ENCODE measurements at regions not wholly inside any gene's neighbourhood (a gene's known extent, or its start where the extent isn't known, plus 50 kb on each side); places are given as distances from the start of the nearest gene placed in this dataset.
"Not testable (repeated sequence)": the region's sequence is repeated elsewhere in the genome, so short reads cannot be mapped to it uniquely, and the experiment has no call there.

DNA sequence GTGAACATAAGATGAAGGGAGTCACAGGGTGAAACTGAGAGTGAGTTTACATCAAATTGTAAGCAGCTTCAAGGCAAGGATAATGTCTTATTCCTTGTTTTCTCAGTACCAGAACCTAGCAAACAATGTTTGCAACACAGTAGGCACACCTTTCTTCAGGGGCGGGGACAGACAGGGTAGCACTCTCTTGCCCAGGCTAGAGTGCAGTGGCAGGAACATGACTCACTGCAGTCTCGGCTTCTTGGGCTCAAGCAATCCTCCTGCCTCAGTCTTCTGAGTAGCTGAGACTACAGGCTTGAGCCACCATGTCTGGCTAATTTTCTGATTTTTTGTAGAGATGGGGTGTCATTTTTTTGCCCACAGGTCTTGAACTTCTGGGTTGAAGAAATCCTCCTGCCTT lies 299.8 kb downstream of the CD83 start:
- no peak for ATAC-seq

DNA sequence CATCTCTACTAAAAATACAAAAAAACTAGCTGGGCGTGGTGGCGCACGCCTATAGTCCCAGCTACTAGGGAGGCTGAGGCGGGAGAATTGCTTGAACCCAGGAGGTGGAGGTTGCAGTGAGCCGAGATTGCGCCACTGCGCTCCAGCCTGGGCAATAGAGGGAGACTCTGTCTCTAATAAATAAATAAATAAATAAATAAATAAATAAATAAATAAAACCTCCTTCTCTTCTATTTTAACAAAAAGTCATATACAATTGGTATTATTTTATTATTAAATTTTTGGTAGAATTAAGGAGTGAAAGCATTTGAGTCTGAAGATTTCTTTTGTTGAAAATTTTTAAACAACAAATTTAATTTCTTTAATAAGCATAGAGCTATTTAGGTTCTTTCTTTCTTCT lies 301.7 kb downstream of the CD83 start:
- not testable (repeated sequence) for ATAC-seq

More for the DNA sequence above, 299.8 kb downstream of the CD83 start:
- no peak for TF ChIP-seq SNAI2 (CRISPR knock-in tag; IDR thresholded peaks at IDR 0.05)
- no peak for TF ChIP-seq ISL1 (CRISPR knock-in tag; IDR thresholded peaks at IDR 0.05)
- TF ChIP-seq TCF4 (CRISPR knock-in tag; IDR thresholded peaks at IDR 0.05; ENCODE audit: borderline replicate concordance) = no peak
- no peak for TF ChIP-seq CSDC2 (CRISPR knock-in tag; IDR thresholded peaks at IDR 0.05)
- TF ChIP-seq, protein P1, sequence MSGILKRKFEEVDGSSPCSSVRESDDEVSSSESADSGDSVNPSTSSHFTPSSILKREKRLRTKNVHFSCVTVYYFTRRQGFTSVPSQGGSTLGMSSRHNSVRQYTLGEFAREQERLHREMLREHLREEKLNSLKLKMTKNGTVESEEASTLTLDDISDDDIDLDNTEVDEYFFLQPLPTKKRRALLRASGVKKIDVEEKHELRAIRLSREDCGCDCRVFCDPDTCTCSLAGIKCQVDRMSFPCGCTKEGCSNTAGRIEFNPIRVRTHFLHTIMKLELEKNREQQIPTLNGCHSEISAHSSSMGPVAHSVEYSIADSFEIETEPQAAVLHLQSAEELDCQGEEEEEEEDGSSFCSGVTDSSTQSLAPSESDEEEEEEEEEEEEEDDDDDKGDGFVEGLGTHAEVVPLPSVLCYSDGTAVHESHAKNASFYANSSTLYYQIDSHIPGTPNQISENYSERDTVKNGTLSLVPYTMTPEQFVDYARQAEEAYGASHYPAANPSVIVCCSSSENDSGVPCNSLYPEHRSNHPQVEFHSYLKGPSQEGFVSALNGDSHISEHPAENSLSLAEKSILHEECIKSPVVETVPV (CRISPR knock-in tag; IDR thresholded peaks at IDR 0.05) = no peak
- no peak for TF ChIP-seq ZNF565 (CRISPR knock-in tag; conservative IDR thresholded peaks at IDR 0.05; ENCODE audit: low read depth)
- TF ChIP-seq ZC3H10 (CRISPR knock-in tag; IDR thresholded peaks at IDR 0.05) = no peak
- no peak for TF ChIP-seq RARB (CRISPR knock-in tag; IDR thresholded peaks at IDR 0.05)
- TF ChIP-seq ZFP3 (CRISPR knock-in tag; IDR thresholded peaks at IDR 0.05) = no peak
- TF ChIP-seq ESRRG (CRISPR knock-in tag; IDR thresholded peaks at IDR 0.05) = no peak

DNA sequence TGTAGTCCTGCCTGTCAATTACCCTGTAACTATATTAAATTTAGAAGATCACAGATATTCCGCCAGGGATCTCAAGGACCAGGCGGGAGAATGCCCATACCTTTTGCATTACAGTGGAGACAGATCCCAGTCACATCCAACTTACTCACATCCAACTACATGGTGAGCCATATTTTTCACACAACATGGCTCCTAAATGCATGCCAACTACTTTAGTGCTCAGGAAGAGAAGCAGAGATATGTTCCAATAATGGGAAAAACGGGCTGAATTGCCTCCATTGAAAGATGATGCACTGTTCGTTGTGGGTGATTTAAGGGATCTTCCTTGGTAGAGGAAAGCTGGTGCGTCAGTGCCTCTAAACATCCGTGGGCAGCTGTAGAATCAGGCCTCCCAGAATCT lies 304.5 kb downstream of the CD83 start:
- TF ChIP-seq TOX (CRISPR knock-in tag; IDR thresholded peaks at IDR 0.05; ENCODE audit: borderline replicate concordance) (no peak), ZFP3 (CRISPR knock-in tag; IDR thresholded peaks at IDR 0.05) (no peak)
- TF ChIP-seq, protein P1 (CRISPR knock-in tag; IDR thresholded peaks at IDR 0.05) = no peak
- ATAC-seq = no peak

DNA sequence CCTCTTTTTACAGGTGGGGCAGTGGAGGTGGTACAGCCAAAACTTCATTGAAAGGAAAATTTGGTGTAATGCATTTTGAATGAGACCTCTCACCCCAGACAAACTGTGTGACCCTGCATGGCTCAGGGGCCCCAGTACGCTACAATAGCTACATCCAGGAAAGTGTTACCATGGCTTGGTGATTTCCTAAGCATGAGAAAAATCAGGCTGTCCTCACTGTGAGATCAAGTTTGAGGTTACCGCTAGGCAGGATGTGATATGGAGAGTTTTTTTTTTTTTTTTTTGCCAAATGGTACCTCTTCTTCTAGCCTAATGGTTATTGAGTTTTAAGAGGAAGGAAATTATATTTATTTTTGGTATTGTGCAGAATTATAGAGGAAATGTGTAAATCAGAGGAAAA lies 305.3 kb downstream of the CD83 start:
- ATAC-seq = no peak
- no peak for TF ChIP-seq RARB (CRISPR knock-in tag; IDR thresholded peaks at IDR 0.05)
- no peak for TF ChIP-seq BACH2 (CRISPR knock-in tag; IDR thresholded peaks at IDR 0.05; ENCODE audit: borderline replicate concordance)
- TF ChIP-seq, protein P1 (CRISPR knock-in tag; IDR thresholded peaks at IDR 0.05) = no peak
- TF ChIP-seq, protein P2, sequence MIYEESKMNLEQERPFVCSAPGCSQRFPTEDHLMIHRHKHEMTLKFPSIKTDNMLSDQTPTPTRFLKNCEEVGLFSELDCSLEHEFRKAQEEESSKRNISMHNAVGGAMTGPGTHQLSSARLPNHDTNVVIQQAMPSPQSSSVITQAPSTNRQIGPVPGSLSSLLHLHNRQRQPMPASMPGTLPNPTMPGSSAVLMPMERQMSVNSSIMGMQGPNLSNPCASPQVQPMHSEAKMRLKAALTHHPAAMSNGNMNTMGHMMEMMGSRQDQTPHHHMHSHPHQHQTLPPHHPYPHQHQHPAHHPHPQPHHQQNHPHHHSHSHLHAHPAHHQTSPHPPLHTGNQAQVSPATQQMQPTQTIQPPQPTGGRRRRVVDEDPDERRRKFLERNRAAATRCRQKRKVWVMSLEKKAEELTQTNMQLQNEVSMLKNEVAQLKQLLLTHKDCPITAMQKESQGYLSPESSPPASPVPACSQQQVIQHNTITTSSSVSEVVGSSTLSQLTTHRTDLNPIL (CRISPR knock-in tag; IDR thresholded peaks at IDR 0.05; ENCODE audit: low read depth) = no peak
- no peak for TF ChIP-seq CSDC2 (CRISPR knock-in tag; IDR thresholded peaks at IDR 0.05)
- TF ChIP-seq OSR1 (CRISPR knock-in tag; IDR thresholded peaks at IDR 0.05) = no peak
- TF ChIP-seq TOX (CRISPR knock-in tag; IDR thresholded peaks at IDR 0.05; ENCODE audit: borderline replicate concordance) = no peak
- no peak for TF ChIP-seq ZNF70 (CRISPR knock-in tag; IDR thresholded peaks at IDR 0.05)
- TF ChIP-seq ZNF8 (CRISPR knock-in tag; IDR thresholded peaks at IDR 0.05) = no peak
- no peak for TF ChIP-seq ISL1 (CRISPR knock-in tag; IDR thresholded peaks at IDR 0.05)
- no peak for TF ChIP-seq GLIS3 (CRISPR knock-in tag; IDR thresholded peaks at IDR 0.05)
- TF ChIP-seq, protein P3, sequence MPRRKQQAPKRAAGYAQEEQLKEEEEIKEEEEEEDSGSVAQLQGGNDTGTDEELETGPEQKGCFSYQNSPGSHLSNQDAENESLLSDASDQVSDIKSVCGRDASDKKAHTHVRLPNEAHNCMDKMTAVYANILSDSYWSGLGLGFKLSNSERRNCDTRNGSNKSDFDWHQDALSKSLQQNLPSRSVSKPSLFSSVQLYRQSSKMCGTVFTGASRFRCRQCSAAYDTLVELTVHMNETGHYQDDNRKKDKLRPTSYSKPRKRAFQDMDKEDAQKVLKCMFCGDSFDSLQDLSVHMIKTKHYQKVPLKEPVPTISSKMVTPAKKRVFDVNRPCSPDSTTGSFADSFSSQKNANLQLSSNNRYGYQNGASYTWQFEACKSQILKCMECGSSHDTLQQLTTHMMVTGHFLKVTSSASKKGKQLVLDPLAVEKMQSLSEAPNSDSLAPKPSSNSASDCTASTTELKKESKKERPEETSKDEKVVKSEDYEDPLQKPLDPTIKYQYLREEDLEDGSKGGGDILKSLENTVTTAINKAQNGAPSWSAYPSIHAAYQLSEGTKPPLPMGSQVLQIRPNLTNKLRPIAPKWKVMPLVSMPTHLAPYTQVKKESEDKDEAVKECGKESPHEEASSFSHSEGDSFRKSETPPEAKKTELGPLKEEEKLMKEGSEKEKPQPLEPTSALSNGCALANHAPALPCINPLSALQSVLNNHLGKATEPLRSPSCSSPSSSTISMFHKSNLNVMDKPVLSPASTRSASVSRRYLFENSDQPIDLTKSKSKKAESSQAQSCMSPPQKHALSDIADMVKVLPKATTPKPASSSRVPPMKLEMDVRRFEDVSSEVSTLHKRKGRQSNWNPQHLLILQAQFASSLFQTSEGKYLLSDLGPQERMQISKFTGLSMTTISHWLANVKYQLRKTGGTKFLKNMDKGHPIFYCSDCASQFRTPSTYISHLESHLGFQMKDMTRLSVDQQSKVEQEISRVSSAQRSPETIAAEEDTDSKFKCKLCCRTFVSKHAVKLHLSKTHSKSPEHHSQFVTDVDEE (CRISPR knock-in tag; IDR thresholded peaks at IDR 0.05) = no peak

DNA sequence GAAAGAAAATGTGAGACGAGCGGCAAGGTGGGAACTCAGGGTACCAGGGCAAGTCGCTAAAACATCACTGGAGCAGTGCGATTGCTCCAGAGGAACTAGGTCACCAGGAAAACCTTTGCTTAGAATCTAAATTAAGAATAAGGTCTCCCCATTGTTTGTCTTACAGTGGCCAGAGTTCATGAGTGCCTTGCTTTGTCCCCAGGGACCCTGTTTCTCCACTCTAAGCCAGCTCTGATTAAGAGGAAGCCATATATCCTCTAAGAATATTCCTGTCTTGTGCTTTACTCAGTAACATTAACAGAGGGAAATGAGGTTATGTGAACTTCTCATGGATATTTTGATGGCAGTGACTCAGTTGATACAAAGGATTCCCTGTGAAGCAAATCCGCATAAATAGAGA lies 305.8 kb downstream of the CD83 start:
- ATAC-seq = no peak
- no peak for TF ChIP-seq GLIS3 (CRISPR knock-in tag; IDR thresholded peaks at IDR 0.05)
- TF ChIP-seq CSDC2 (CRISPR knock-in tag; IDR thresholded peaks at IDR 0.05) = no peak
- TF ChIP-seq ZC3H10 (CRISPR knock-in tag; IDR thresholded peaks at IDR 0.05) = no peak
- TF ChIP-seq OSR1 (CRISPR knock-in tag; IDR thresholded peaks at IDR 0.05) = no peak
- TF ChIP-seq ZFP30 (CRISPR knock-in tag; IDR thresholded peaks at IDR 0.05) = no peak
- TF ChIP-seq ESRRG (CRISPR knock-in tag; IDR thresholded peaks at IDR 0.05) = no peak
- TF ChIP-seq, protein P4, sequence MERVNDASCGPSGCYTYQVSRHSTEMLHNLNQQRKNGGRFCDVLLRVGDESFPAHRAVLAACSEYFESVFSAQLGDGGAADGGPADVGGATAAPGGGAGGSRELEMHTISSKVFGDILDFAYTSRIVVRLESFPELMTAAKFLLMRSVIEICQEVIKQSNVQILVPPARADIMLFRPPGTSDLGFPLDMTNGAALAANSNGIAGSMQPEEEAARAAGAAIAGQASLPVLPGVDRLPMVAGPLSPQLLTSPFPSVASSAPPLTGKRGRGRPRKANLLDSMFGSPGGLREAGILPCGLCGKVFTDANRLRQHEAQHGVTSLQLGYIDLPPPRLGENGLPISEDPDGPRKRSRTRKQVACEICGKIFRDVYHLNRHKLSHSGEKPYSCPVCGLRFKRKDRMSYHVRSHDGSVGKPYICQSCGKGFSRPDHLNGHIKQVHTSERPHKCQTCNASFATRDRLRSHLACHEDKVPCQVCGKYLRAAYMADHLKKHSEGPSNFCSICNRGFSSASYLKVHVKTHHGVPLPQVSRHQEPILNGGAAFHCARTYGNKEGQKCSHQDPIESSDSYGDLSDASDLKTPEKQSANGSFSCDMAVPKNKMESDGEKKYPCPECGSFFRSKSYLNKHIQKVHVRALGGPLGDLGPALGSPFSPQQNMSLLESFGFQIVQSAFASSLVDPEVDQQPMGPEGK (CRISPR knock-in tag; IDR thresholded peaks at IDR 0.05; ENCODE audit: borderline replicate concordance) = no peak
- TF ChIP-seq, protein P1 (CRISPR knock-in tag; IDR thresholded peaks at IDR 0.05) = no peak
